Activated CD4-positive, alpha-beta memory T cell treated with anti-CD3 and anti-CD28 coated beads for 36 hours (primary cell): ENCODE measurements at regions not wholly inside any gene's neighbourhood (a gene's known extent, or its start where the extent isn't known, plus 50 kb on each side); places are given as distances from the start of the nearest gene placed in this dataset.

Experiments
- CTCF ChIA-PET: fragments of 350-600 bp; sonication (Branson Sonifier 250); formaldehyde crosslinking; loops from one replicate; lab custom pipeline; 2021; ENCODE audit warnings: antibody characterized with exemption, inconsistent platforms; lab: Charles Lee
- POLR2A ChIA-PET: fragments of 350-600 bp; sonication (Branson Sonifier 250); formaldehyde crosslinking; loops from one replicate; lab custom pipeline; 2021; ENCODE audit warnings: antibody characterized with exemption; lab: Charles Lee
- DNase-seq: peaks from one replicate; pipeline ENCODE4 v3.0.0-alpha.2; 2020
- H3K27ac Mint-ChIP-seq: one replicate; pipeline ENCODE4 v1.8.0; 2021; ENCODE audit warnings: mixed read lengths
- H3K27me3 Mint-ChIP-seq: one replicate; pipeline ENCODE4 v1.8.0; 2021; ENCODE audit warnings: mixed read lengths
- H3K36me3 Mint-ChIP-seq: one replicate; pipeline ENCODE4 v1.8.0; 2021; ENCODE audit warnings: mixed read lengths
- H3K4me1 Mint-ChIP-seq: one replicate; pipeline ENCODE4 v1.8.0; 2021; ENCODE audit warnings: low read depth, mixed read lengths
- H3K4me3 Mint-ChIP-seq: one replicate; pipeline ENCODE4 v1.8.0; 2021; ENCODE audit warnings: mild to moderate bottlenecking, mixed read lengths
- H3K9me3 Mint-ChIP-seq: one replicate; pipeline ENCODE4 v1.8.0; 2021; ENCODE audit warnings: mixed read lengths
- intact Hi-C: fragments of 100-400 bp; cut with micrococcal nuclease; formaldehyde crosslinking; loops from one replicate; pipeline ENCODE4 v1.15.1; 2023

DNA sequence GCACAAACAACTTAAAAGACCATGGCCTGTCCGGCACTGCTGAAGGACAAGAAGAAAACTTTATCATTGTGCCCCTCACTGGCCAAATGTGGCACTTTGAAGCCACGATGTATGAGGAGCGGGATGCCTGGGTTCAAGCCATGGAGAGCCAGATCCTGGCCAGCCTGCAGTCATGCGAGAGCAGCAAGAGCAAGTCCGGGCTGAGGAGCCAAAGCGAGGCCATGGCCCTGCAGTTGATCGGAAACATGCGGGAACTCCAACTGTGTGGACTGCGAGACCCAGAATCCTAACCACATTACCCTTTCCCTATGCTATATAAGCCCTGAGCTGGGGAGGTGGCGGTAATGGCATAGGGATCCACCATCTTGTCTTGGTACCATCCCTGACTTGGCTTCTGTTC is 497.9 kb downstream of the ANXA1 start:
- Mint-ChIP-seq H3K4me1 (no peaks in the 10 kb centered on the region), H3K27ac (no peak overlapping the region), H3K9me3 (peaks cover 11% of the 10 kb centered on the region), H3K4me3 (no peak overlapping the region), H3K27me3 (no peaks in the 10 kb centered on the region), H3K36me3 (no peaks in the 10 kb centered on the region)
- intact Hi-C loops = no loop called here
- ChIA-PET POLR2A (no interaction called here), CTCF (no interaction called here)
- no peak for DNase-seq

- no peak for DNase-seq
- H3K9me3 Mint-ChIP-seq = no peaks in the 10 kb centered on the region
- ChIA-PET CTCF (no interaction called here), POLR2A (no interaction called here)
- no peaks in the 10 kb centered on the region for H3K4me1 Mint-ChIP-seq
- H3K4me3 Mint-ChIP-seq = no peak overlapping the region
- no peaks in the 10 kb centered on the region for H3K36me3 Mint-ChIP-seq
- intact Hi-C loops = loop anchor here (10.0 kb wide), 1 partner anchor 179 kb away; no protein-coding TSS in a partner anchor
- H3K27me3 Mint-ChIP-seq = no peaks in the 10 kb centered on the region
- H3K27ac Mint-ChIP-seq = no peak overlapping the region
These were observed 503.7 kb downstream of the ANXA1 start for GRCh38 chr9:73655363-73655762.

DNA sequence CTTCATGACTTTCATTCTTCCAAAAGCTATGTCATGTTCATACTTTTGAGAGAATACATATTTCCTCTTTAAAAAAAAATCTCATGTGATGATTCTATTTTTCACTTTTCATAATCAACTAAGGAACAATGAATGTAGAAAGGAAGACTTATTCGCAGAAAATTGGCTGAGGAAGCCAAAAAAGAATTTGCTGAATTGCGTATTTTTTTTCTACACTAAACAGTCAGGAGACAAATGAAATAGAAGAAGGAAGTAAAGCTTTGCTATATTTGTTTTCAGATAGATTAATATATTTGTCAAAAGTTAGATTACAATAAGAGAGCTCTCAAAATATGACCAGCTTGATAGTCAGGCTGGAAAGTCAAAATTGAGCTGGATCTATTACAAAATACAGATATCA is 504.2 kb downstream of the ANXA1 start:
- no peak overlapping the region for H3K27ac Mint-ChIP-seq
- H3K27me3 Mint-ChIP-seq = no peaks in the 10 kb centered on the region
- DNase-seq = no peak
- no peak overlapping the region for H3K4me3 Mint-ChIP-seq
- no peaks in the 10 kb centered on the region for H3K4me1 Mint-ChIP-seq
- intact Hi-C loops = loop anchor here (10.0 kb wide), 1 partner anchor 179 kb away; no protein-coding TSS in a partner anchor
- no peaks in the 10 kb centered on the region for H3K36me3 Mint-ChIP-seq
- no peaks in the 10 kb centered on the region for H3K9me3 Mint-ChIP-seq
- CTCF ChIA-PET = no interaction called here
- POLR2A ChIA-PET = no interaction called here

- no peaks in the 10 kb centered on the region for H3K9me3 Mint-ChIP-seq
- no peaks in the 10 kb centered on the region for H3K36me3 Mint-ChIP-seq
- no peak overlapping the region for H3K4me3 Mint-ChIP-seq
- ChIA-PET POLR2A (no interaction called here), CTCF (no interaction called here)
- intact Hi-C loops = no loop called here
- H3K4me1 Mint-ChIP-seq = no peaks in the 10 kb centered on the region
- no peak overlapping the region for H3K27ac Mint-ChIP-seq
- H3K27me3 Mint-ChIP-seq = no peaks in the 10 kb centered on the region
- DNase-seq = no peak
These were observed 513.6 kb downstream of the ANXA1 start for GRCh38 chr9:73665253-73665652.

GRCh38 chr9:73667749-73668148 is 516.1 kb downstream of the ANXA1 start:
- Mint-ChIP-seq H3K4me3 (no peak overlapping the region), H3K9me3 (no peaks in the 10 kb centered on the region), H3K27me3 (no peaks in the 10 kb centered on the region), H3K27ac (no peak overlapping the region), H3K36me3 (no peaks in the 10 kb centered on the region), H3K4me1 (no peaks in the 10 kb centered on the region)
- ChIA-PET CTCF (interaction anchor here (0.6 kb wide), 1 partner anchor 13 kb away, joined by 4 read pairs; no protein-coding TSS in a partner anchor), POLR2A (no interaction called here)
- DNase-seq = no peak
- intact Hi-C loops = no loop called here

DNA sequence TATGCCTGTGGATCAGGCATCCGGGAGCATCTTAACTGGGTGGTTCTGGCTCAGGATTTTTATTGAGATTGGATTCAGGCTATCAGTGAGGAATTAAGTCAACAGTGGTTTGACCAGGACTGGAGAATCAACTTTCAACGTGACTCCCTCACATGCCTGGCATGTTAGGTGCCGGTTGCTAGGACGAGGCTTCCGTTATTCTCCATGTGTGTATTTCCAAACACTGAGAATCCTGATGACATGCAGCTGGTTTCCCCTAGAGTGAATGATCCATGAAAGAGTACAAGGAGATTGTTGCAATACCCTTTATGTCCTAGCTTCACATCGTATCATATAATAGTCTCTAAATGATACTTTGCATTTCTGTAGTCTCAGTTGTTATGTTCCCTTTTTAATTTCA is 529.2 kb downstream of the ANXA1 start:
- Mint-ChIP-seq H3K4me1 (no peaks in the 10 kb centered on the region), H3K9me3 (peaks cover 3% of the 10 kb centered on the region), H3K36me3 (no peaks in the 10 kb centered on the region), H3K27ac (no peak overlapping the region), H3K27me3 (no peaks in the 10 kb centered on the region), H3K4me3 (no peak overlapping the region)
- POLR2A ChIA-PET = no interaction called here
- intact Hi-C loops = loop anchor here (5.0 to 10.0 kb wide), 2 partner anchors 694 to 891 kb away; no protein-coding TSS in a partner anchor
- CTCF ChIA-PET = interaction anchor here (0.7 kb wide), 1 partner anchor 139 kb away, joined by 3 read pairs; no protein-coding TSS in a partner anchor
- DNase-seq = no peak

- H3K27me3 Mint-ChIP-seq = no peaks in the 10 kb centered on the region
- H3K4me1 Mint-ChIP-seq = no peaks in the 10 kb centered on the region
- no peak overlapping the region for H3K4me3 Mint-ChIP-seq
- no peak overlapping the region for H3K27ac Mint-ChIP-seq
- intact Hi-C loops = loop anchor here (5.0 to 10.0 kb wide), 2 partner anchors 692 to 890 kb away; no protein-coding TSS in a partner anchor
- DNase-seq = no peak
- POLR2A ChIA-PET = no interaction called here
- CTCF ChIA-PET = interaction anchor here (1.3 kb wide), 1 partner anchor 890 kb away, joined by 3 read pairs; no protein-coding TSS in a partner anchor
- H3K9me3 Mint-ChIP-seq = peaks cover 3% of the 10 kb centered on the region
- H3K36me3 Mint-ChIP-seq = no peaks in the 10 kb centered on the region
These were observed 531.1 kb downstream of the ANXA1 start for GRCh38 chr9:73682789-73683188.

DNA sequence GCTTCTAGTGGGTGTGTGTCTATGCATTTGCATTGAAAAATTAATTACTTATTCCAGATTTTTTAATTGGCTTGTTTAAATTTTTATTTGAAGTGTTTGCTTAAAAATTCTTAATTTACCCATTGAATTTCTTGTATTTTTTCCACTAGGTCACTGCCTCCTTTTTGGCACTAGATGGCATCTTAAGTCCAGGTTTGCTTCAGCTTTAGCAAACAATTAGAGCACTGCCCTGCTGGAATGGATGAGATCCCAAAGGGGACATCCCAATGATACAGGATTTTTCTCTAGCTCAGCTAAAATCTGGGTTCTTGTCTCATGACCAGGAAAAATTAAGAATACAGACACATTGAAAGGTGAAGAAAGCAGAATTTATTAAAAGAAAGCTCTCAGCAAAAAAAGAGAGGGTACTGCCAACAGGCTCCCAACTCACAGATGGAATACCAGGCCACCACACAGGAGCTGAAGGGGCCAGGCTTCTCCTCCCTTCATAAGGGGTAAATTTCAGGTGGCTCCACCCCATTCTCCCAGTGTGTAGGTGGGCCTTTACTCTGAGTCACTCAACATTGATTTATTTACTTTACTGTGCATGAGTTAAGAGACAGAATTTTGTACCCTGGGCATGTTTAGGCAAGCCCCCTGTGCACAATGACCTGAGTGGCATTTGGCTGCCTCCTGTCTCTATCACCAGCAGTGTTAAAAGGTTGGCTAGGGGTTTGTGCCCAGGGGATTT is 532.4 kb downstream of the ANXA1 start:
- CTCF ChIA-PET = interaction anchor here (0.8 to 1.4 kb wide), 3 partner anchors 886 to 1060 kb away, joined by 3 to 5 read pairs (median 4); no protein-coding TSS in a partner anchor
- Mint-ChIP-seq H3K27ac (no peak overlapping the region), H3K9me3 (peaks cover 3% of the 10 kb centered on the region), H3K4me3 (no peak overlapping the region), H3K36me3 (no peaks in the 10 kb centered on the region), H3K27me3 (no peaks in the 10 kb centered on the region), H3K4me1 (no peaks in the 10 kb centered on the region)
- POLR2A ChIA-PET = no interaction called here
- DNase-seq = no peak
- intact Hi-C loops = loop anchor here (5.0 to 10.0 kb wide), 2 partner anchors 691 to 888 kb away; no protein-coding TSS in a partner anchor

DNA sequence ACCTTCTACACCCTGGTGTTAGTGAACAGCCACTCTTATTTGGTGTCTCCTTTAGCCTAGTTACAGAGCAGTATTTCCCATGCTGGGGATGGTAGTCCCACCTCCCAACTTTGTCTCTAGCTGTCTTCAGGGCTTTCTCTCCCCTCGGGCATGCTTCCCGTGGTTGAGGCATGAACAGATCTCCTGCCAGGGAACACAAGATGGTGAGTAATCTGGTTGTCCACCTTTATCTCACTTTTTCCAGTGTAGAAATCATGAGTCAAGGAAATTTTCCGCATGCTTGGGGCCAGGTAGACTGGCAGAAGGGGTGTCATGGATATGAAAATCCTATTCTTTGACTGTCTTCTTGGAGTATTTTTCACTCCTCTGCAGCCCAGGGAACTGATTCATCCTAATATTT is 532.9 kb downstream of the ANXA1 start:
- ChIA-PET POLR2A (no interaction called here), CTCF (interaction anchor here (1.4 kb wide), 1 partner anchor 1059 kb away, joined by 5 read pairs; no protein-coding TSS in a partner anchor)
- no peaks in the 10 kb centered on the region for H3K4me1 Mint-ChIP-seq
- intact Hi-C loops = loop anchor here (5.0 to 10.0 kb wide), 2 partner anchors 690 to 888 kb away; no protein-coding TSS in a partner anchor
- H3K27ac Mint-ChIP-seq = no peak overlapping the region
- no peak for DNase-seq
- peaks cover 3% of the 10 kb centered on the region for H3K9me3 Mint-ChIP-seq
- no peaks in the 10 kb centered on the region for H3K27me3 Mint-ChIP-seq
- no peak overlapping the region for H3K4me3 Mint-ChIP-seq
- no peaks in the 10 kb centered on the region for H3K36me3 Mint-ChIP-seq

DNA sequence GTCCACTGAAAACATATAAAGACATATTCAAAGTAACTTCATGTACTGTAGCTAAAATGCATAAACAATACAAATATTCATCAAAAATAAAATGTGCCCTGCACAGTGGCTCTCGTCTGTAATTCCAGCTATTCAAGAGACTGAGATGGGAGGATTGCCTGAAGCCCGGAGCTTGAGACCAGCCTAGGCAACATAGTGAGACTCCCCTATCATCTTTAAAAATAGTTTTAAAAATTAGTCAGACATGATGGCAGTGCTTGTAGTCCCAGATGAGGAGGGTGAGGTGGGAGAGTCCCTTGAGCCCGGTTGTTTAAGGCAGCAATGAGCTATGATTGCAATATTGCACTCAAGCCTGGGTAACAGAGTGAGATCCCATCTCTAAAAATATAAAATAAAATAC is 534.1 kb downstream of the ANXA1 start:
- ChIA-PET CTCF (no interaction called here), POLR2A (no interaction called here)
- no peak overlapping the region for H3K27ac Mint-ChIP-seq
- intact Hi-C loops = loop anchor here (10.0 kb wide), 1 partner anchor 689 kb away; no protein-coding TSS in a partner anchor
- H3K4me3 Mint-ChIP-seq = no peak overlapping the region
- no peak for DNase-seq
- peaks cover 3% of the 10 kb centered on the region for H3K9me3 Mint-ChIP-seq
- no peaks in the 10 kb centered on the region for H3K27me3 Mint-ChIP-seq
- H3K4me1 Mint-ChIP-seq = no peaks in the 10 kb centered on the region
- H3K36me3 Mint-ChIP-seq = no peaks in the 10 kb centered on the region

GRCh38 chr9:73689051-73689870 is 537.6 kb downstream of the ANXA1 start:
- Mint-ChIP-seq H3K36me3 (no peaks in the 10 kb centered on the region), H3K9me3 (no peaks in the 10 kb centered on the region), H3K27me3 (no peaks in the 10 kb centered on the region), H3K4me1 (no peaks in the 10 kb centered on the region), H3K27ac (no peak overlapping the region), H3K4me3 (no peak overlapping the region)
- CTCF ChIA-PET = no interaction called here
- intact Hi-C loops = loop anchor here (10.0 kb wide), 1 partner anchor 686 kb away; no protein-coding TSS in a partner anchor
- POLR2A ChIA-PET = no interaction called here
- no peak for DNase-seq

DNA sequence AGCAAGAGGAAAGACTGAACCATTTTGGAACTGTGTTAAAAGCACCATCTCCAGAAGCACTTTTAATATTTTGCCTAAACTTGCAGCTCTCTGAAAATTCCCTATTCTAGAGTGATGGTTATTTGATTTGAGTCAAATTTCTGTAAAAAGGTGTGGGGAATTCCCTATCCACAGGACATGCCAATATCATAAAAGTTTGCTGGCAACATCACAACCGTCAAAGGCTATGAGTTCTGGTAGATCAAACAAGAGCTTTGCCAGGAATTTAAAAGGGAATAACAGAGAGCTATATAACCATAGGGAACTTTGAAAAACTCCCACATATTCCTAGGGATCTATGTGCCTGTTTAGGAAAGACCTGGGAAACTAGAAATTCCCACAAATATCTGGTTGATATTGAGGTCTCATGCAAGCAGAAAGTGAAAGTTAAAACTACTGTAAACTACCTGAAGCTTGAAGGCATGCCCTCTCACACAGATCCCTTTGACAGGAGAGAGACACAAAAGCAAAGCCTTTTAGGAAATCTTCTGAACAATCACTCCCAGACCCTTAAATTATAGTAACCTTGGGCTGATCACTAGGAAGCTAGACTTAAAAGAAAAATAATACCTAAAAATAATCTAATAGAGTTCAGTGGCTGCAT is 549.9 kb downstream of the ANXA1 start:
- H3K9me3 Mint-ChIP-seq = no peaks in the 10 kb centered on the region
- no peak overlapping the region for H3K27ac Mint-ChIP-seq
- no peaks in the 10 kb centered on the region for H3K4me1 Mint-ChIP-seq
- no peaks in the 10 kb centered on the region for H3K36me3 Mint-ChIP-seq
- no peaks in the 10 kb centered on the region for H3K27me3 Mint-ChIP-seq
- intact Hi-C loops = no loop called here
- ChIA-PET POLR2A (no interaction called here), CTCF (no interaction called here)
- H3K4me3 Mint-ChIP-seq = no peak overlapping the region
- no peak for DNase-seq
